B cell (primary cell): ENCODE measurements at regions not wholly inside any gene's neighbourhood (a gene's known extent, or its start where the extent isn't known, plus 50 kb on each side); places are given as distances from the start of the nearest gene placed in this dataset.

Source experiments
- ATAC-seq: fragments of 200-7000 bp; cut with Tn5 transposase; one replicate; pipeline ENCODE4 v1.10.0; 2021; ENCODE audit warnings: low read depth, mild to moderate bottlenecking, moderate number of reproducible peaks, moderate library complexity
- CTCF ChIA-PET: fragments of 350-600 bp; sonication (Branson Sonifier 250); formaldehyde crosslinking; loops from one replicate; lab custom pipeline; 2021; ENCODE audit warnings: antibody characterized with exemption, inconsistent platforms; lab: Charles Lee
- POLR2A ChIA-PET: fragments of 350-600 bp; sonication (Branson Sonifier 250); formaldehyde crosslinking; loops from one replicate; lab custom pipeline; 2021; ENCODE audit warnings: antibody characterized with exemption; lab: Charles Lee
- DNase-seq: peaks from one replicate; pipeline ENCODE4 v3.0.0; 2013
- H2AFZ ChIP-seq: 2 replicates; pipeline ENCODE4 v1.6.1; 2012; ENCODE audit warnings: mild to moderate bottlenecking, low read depth, low read length; ENCODE audit not compliant: insufficient read depth, poor library complexity, severe bottlenecking
- H3K27ac ChIP-seq, 2 donors: 1 replicate in 1 of 2; 2 replicates in 1 of 2; pipeline ENCODE4 v1.5.1; 2012 to 2013; ENCODE audit warnings: low read length in 2 of 2, mild to moderate bottlenecking in 2 of 2, moderate library complexity in 1 of 2
- H3K27me3 ChIP-seq, 4 experiments: fragments of 200-600 bp in 1 of 4; sonication (generic) in 1 of 4; replicated peaks in 1 of 4; 1 replicate in 2 of 4; 2 replicates in 2 of 4; pipeline versions ENCODE4 v1.6.1 to v1.7.0; 2013 to 2016; ENCODE audit warnings: low read length in 3 of 4, mild to moderate bottlenecking in 2 of 4, mixed read lengths in 1 of 4, moderate library complexity in 1 of 4; ENCODE audit not compliant: insufficient read depth in 4 of 4, control insufficient read depth in 3 of 4; ENCODE audit errors: control extremely low read depth in 1 of 4
- H3K36me3 ChIP-seq, 2 experiments: replicated peaks in 1 of 2; 1 replicate in 1 of 2; 2 replicates in 1 of 2; pipeline versions ENCODE4 v1.6.1 to v1.7.1; 2013; ENCODE audit warnings: low read length in 1 of 2; ENCODE audit not compliant: insufficient read depth in 2 of 2, control insufficient read depth in 1 of 2; ENCODE audit errors: control extremely low read depth in 1 of 2, extremely low read depth in 1 of 2
- H3K4me1 ChIP-seq, 2 donors: fragments of 200-600 bp in 1 of 2; sonication (generic) in 1 of 2; 1 replicate in 1 of 2; 2 replicates in 1 of 2; pipeline versions ENCODE4 v1.5.1 to v1.6.1; 2013 to 2017; ENCODE audit warnings: low read length in 2 of 2; ENCODE audit not compliant: control insufficient read depth in 2 of 2, insufficient read depth in 2 of 2
- H3K4me2 ChIP-seq: replicated peaks from 2 replicates; pipeline ENCODE3; 2012; ENCODE audit warnings: mild to moderate bottlenecking, low read depth, low read length; ENCODE audit not compliant: poor library complexity, severe bottlenecking
- H3K4me3 ChIP-seq, 5 experiments: fragments of 200-600 bp in 1 of 5; sonication (generic) in 1 of 5; 1 replicate in 3 of 5; 2 replicates in 2 of 5; pipeline versions ENCODE4 v1.5.1 to v1.7.0; 2011 to 2016; ENCODE audit warnings: low read length in 4 of 5, mild to moderate bottlenecking in 4 of 5, low read depth in 2 of 5, control low read depth in 1 of 5, moderate library complexity in 1 of 5; ENCODE audit not compliant: insufficient read depth in 1 of 5; ENCODE audit errors: control extremely low read depth in 1 of 5, extremely low read depth in 1 of 5
- H3K79me2 ChIP-seq: fragments of 200-600 bp; sonication (generic); one replicate; pipeline ENCODE4 v1.6.0; 2016; ENCODE audit warnings: low read length; ENCODE audit not compliant: control insufficient read depth, insufficient read depth
- H3K9ac ChIP-seq: fragments of 200-600 bp; sonication (generic); 2 replicates; pipeline ENCODE4 v1.6.1; 2017; ENCODE audit warnings: mild to moderate bottlenecking, low read length, moderate library complexity
- H3K9me3 ChIP-seq, 3 donors: one replicate each; pipeline versions ENCODE4 v1.6.1 to v1.7.1; 2013; ENCODE audit warnings: low read length in 2 of 3; ENCODE audit not compliant: control insufficient read depth in 2 of 3, insufficient read depth in 1 of 3; ENCODE audit errors: control extremely low read depth in 1 of 3
- H4K20me1 ChIP-seq: 2 replicates; pipeline ENCODE4 v1.6.0; 2012; ENCODE audit warnings: mild to moderate bottlenecking, low read length; ENCODE audit not compliant: insufficient read depth, control insufficient read depth, poor library complexity, severe bottlenecking
- H3K27ac Mint-ChIP-seq: one replicate; pipeline ENCODE4 v1.8.0; 2021; ENCODE audit warnings: mixed read lengths
- H3K27me3 Mint-ChIP-seq: one replicate; pipeline ENCODE4 v1.8.0; 2021; ENCODE audit warnings: mixed read lengths
- H3K4me1 Mint-ChIP-seq: one replicate; pipeline ENCODE4 v1.8.0; 2021; ENCODE audit warnings: mixed read lengths
- H3K4me3 Mint-ChIP-seq: one replicate; pipeline ENCODE4 v1.8.0; 2021; ENCODE audit warnings: mixed read lengths
- H3K9me3 Mint-ChIP-seq: one replicate; pipeline ENCODE4 v1.8.0; 2022; ENCODE audit warnings: mixed read lengths; ENCODE audit not compliant: insufficient read depth
- CTCF ChIP-seq: fragments of 200-600 bp; IDR thresholded peaks from one replicate; pipeline ENCODE4 v1.8.0; 2022; ENCODE audit warnings: antibody characterized with exemption, mild to moderate bottlenecking
- EZH2 ChIP-seq: IDR thresholded peaks from 2 replicates; pipeline ENCODE4 v1.6.1; 2012; ENCODE audit warnings: borderline replicate concordance, low read depth, mild to moderate bottlenecking, moderate library complexity, low read length; ENCODE audit not compliant: insufficient read depth, poor library complexity, severe bottlenecking
- WGBS: methylation state at CpG from one replicate; pipeline ENCODE4 v1.1.5; 2013; ENCODE audit warnings: missing lambda C conversion rate; ENCODE audit not compliant: insufficient coverage; 5-methylcytosine and 5-hydroxymethylcytosine counted together
- intact Hi-C: fragments of 100-400 bp; cut with micrococcal nuclease; formaldehyde crosslinking; loops from one replicate; pipeline ENCODE4 v1.10.0; 2022

- no peak overlapping the region for H3K4me2 ChIP-seq
- CTCF ChIA-PET: no interaction called here
- no peak overlapping the region for H3K4me3 ChIP-seq
- TF ChIP-seq CTCF (no peak), EZH2 (no peak)
- WGBS: 86% methylated on average over 2 of the region's 2 CpGs
- POLR2A ChIA-PET: no interaction called here
- no peaks in the 10 kb centered on the region for H3K36me3 ChIP-seq
- DNase-seq (no peak), ATAC-seq (no peak)
- Mint-ChIP-seq H3K27ac (no peak overlapping the region), H3K9me3 (no peaks in the 10 kb centered on the region), H3K4me1 (no peaks in the 10 kb centered on the region), H3K27me3 (no peaks in the 10 kb centered on the region), H3K4me3 (no peak overlapping the region)
- no peaks in the 10 kb centered on the region for H4K20me1 ChIP-seq
- intact Hi-C loops: no loop called here
- no peaks in the 10 kb centered on the region for H3K27me3 ChIP-seq
- H2AFZ ChIP-seq: no peak overlapping the region
- H3K79me2 ChIP-seq: no peaks in the 10 kb centered on the region
- H3K27ac ChIP-seq: no peak overlapping the region
- H3K9me3 ChIP-seq: peaks cover 0 to 2% (median 0%) of the 10 kb centered on the region in 3 donors
- no peak overlapping the region for H3K9ac ChIP-seq
- no peaks in the 10 kb centered on the region for H3K4me1 ChIP-seq
Observed at GRCh38 chr16:59470556-59470955, 736.4 kb upstream of the GOT2 start.

- H3K9me3 ChIP-seq: peaks cover 0 to 4% (median 0%) of the 10 kb centered on the region in 3 donors
- H3K4me1 ChIP-seq: no peaks in the 10 kb centered on the region
- H3K27me3 ChIP-seq: no peaks in the 10 kb centered on the region
- no peaks in the 10 kb centered on the region for H3K4me1 Mint-ChIP-seq
- ChIA-PET POLR2A (no interaction called here), CTCF (no interaction called here)
- H3K9me3 Mint-ChIP-seq: no peaks in the 10 kb centered on the region
- H3K36me3 ChIP-seq: no peaks in the 10 kb centered on the region
- H4K20me1 ChIP-seq: no peaks in the 10 kb centered on the region
- H2AFZ ChIP-seq: no peak overlapping the region
- no peak overlapping the region for H3K27ac ChIP-seq
- no peak overlapping the region for H3K4me2 ChIP-seq
- intact Hi-C loops: no loop called here
- H3K79me2 ChIP-seq: no peaks in the 10 kb centered on the region
- ATAC-seq (no peak), DNase-seq (no peak)
- H3K27me3 Mint-ChIP-seq: no peaks in the 10 kb centered on the region
- no peak overlapping the region for H3K9ac ChIP-seq
- H3K4me3 Mint-ChIP-seq: no peak overlapping the region
- no peak overlapping the region for H3K4me3 ChIP-seq
- TF ChIP-seq CTCF: no peak
- no peak for TF ChIP-seq EZH2
- H3K27ac Mint-ChIP-seq: no peak overlapping the region
- WGBS: no CpG with 5 or more reads among the region's 1 CpG
Observed at GRCh38 chr16:59469266-59469665, 735.1 kb upstream of the GOT2 start.
